Breast epithelium (tissue), 4 donors: ENCODE measurements at regions not wholly inside any gene's neighbourhood (a gene's known extent, or its start where the extent isn't known, plus 50 kb on each side); places are given as distances from the start of the nearest gene placed in this dataset.

Source experiments
- DNase-seq, 2 donors: peaks; one replicate each; pipeline ENCODE4 v3.0.0-alpha.2; 2019; ENCODE audit warnings: low spot score in 2 of 2
- H3K27ac ChIP-seq, 2 donors: fragments of 200-600 bp; sonication (generic) in 1 of 2; one replicate each; pipeline ENCODE4 v1.5.1; 2016 to 2019; ENCODE audit warnings: mild to moderate bottlenecking in 1 of 2
- H3K27me3 ChIP-seq, 2 donors: fragments of 200-600 bp; sonication (generic) in 1 of 2; one replicate each; pipeline versions ENCODE4 v1.5.1 to v1.6.0; 2017 to 2019; ENCODE audit warnings: control low read depth in 1 of 2, mild to moderate bottlenecking in 1 of 2
- H3K36me3 ChIP-seq: fragments of 200-600 bp; one replicate; pipeline ENCODE4 v1.5.1; 2019
- H3K4me1 ChIP-seq, 2 donors: fragments of 200-600 bp; sonication (generic); one replicate each; pipeline ENCODE4 v1.5.1; 2016 to 2019; ENCODE audit warnings: control low read depth in 1 of 2
- H3K4me3 ChIP-seq, 3 donors: fragments of 200-600 bp; sonication (generic); 1 replicate in 2 of 3; 2 replicates in 1 of 3; pipeline ENCODE4 v1.5.1; 2016 to 2019; ENCODE audit warnings: mild to moderate bottlenecking in 3 of 3, moderate library complexity in 2 of 3
- H3K9me3 ChIP-seq, 2 donors: fragments of 200-600 bp; sonication (generic) in 1 of 2; one replicate each; pipeline ENCODE4 v1.5.1; 2016 to 2019; ENCODE audit warnings: control low read depth in 1 of 2
- CTCF ChIP-seq, 3 donors: fragments of 450-650 bp; IDR thresholded peaks; one replicate each; pipeline ENCODE4 v1.5.1; 2016 to 2017; ENCODE audit warnings: antibody characterized with exemption in 3 of 3, mild to moderate bottlenecking in 3 of 3, moderate library complexity in 3 of 3
- POLR2A ChIP-seq: fragments of 450-650 bp; IDR thresholded peaks from one replicate; pipeline ENCODE4 v1.6.1; 2016; ENCODE audit warnings: antibody characterized with exemption, mild to moderate bottlenecking, moderate library complexity
- POLR2AphosphoS5 ChIP-seq, 3 donors: sonication (generic); formaldehyde crosslinking; IDR thresholded peaks; one replicate each; pipeline ENCODE4 v1.6.1; 2017; ENCODE audit warnings: antibody characterized with exemption in 3 of 3
- intact Hi-C: fragments of 100-400 bp; cut with DNase I; formaldehyde crosslinking; loops from one replicate; pipeline ENCODE4 v1.15.1; 2023; ENCODE audit warnings: low total_unique reads

- Histone ChIP-seq H3K27me3 (no peaks in the 10 kb centered on the region), H3K9me3 (peaks cover 11 to 13% of the 10 kb centered on the region in 2 donors), H3K4me1 (no peaks in the 10 kb centered on the region), H3K36me3 (no peaks in the 10 kb centered on the region), H3K27ac (no peak overlapping the region), H3K4me3 (no peak overlapping the region)
- intact Hi-C loops, result no loop called here
- DNase-seq, result no peak
- TF ChIP-seq POLR2AphosphoS5 (IDR thresholded peaks at IDR 0.05) (no peak), POLR2A (no peak)
Observed at GRCh38 chr3:175914785-175915184, 1055.7 kb downstream of the NAALADL2 start.

GRCh38 chr3:175913286-175913685 is 1054.2 kb downstream of the NAALADL2 start:
- H3K36me3 ChIP-seq, result no peaks in the 10 kb centered on the region
- no peaks in the 10 kb centered on the region for H3K9me3 ChIP-seq
- intact Hi-C loops, result no loop called here
- H3K4me1 ChIP-seq, result no peaks in the 10 kb centered on the region
- TF ChIP-seq POLR2A, result no peak
- no peak for TF ChIP-seq POLR2AphosphoS5 (IDR thresholded peaks at IDR 0.05)
- no peak for TF ChIP-seq CTCF (IDR thresholded peaks at IDR 0.05)
- no peaks in the 10 kb centered on the region for H3K27me3 ChIP-seq
- DNase-seq, result no peak
- no peak overlapping the region for H3K4me3 ChIP-seq
- no peak overlapping the region for H3K27ac ChIP-seq

GRCh38 chr3:175911937-175912336 is 1052.8 kb downstream of the NAALADL2 start:
- TF ChIP-seq CTCF (IDR thresholded peaks at IDR 0.05) (no peak), POLR2A (no peak), POLR2AphosphoS5 (IDR thresholded peaks at IDR 0.05) (no peak)
- Histone ChIP-seq H3K27ac (no peak overlapping the region), H3K4me3 (no peak overlapping the region), H3K9me3 (no peaks in the 10 kb centered on the region), H3K27me3 (no peaks in the 10 kb centered on the region), H3K4me1 (no peaks in the 10 kb centered on the region), H3K36me3 (no peaks in the 10 kb centered on the region)
- no peak for DNase-seq
- intact Hi-C loops, result no loop called here

- no peaks in the 10 kb centered on the region for H3K27me3 ChIP-seq
- no peak for TF ChIP-seq POLR2A
- TF ChIP-seq POLR2AphosphoS5 (IDR thresholded peaks at IDR 0.05), result no peak
- no peak for TF ChIP-seq CTCF (IDR thresholded peaks at IDR 0.05)
- no peak overlapping the region for H3K27ac ChIP-seq
- intact Hi-C loops, result no loop called here
- H3K4me3 ChIP-seq, result no peak overlapping the region
- no peaks in the 10 kb centered on the region for H3K9me3 ChIP-seq
- H3K36me3 ChIP-seq, result no peaks in the 10 kb centered on the region
- DNase-seq, result no peak
- H3K4me1 ChIP-seq, result no peaks in the 10 kb centered on the region
Observed at GRCh38 chr3:175902226-175902625, 1043.1 kb downstream of the NAALADL2 start.

- no peak overlapping the region for H3K4me3 ChIP-seq
- H3K27ac ChIP-seq, result no peak overlapping the region
- H3K9me3 ChIP-seq, result no peaks in the 10 kb centered on the region
- intact Hi-C loops, result no loop called here
- TF ChIP-seq CTCF (IDR thresholded peaks at IDR 0.05), result no peak
- TF ChIP-seq POLR2AphosphoS5 (IDR thresholded peaks at IDR 0.05), result no peak
- no peak for TF ChIP-seq POLR2A
- H3K36me3 ChIP-seq, result no peaks in the 10 kb centered on the region
- DNase-seq, result no peak
- no peaks in the 10 kb centered on the region for H3K4me1 ChIP-seq
- no peaks in the 10 kb centered on the region for H3K27me3 ChIP-seq
Observed at GRCh38 chr3:175898194-175898593, 1039.1 kb downstream of the NAALADL2 start.

GRCh38 chr3:175896655-175897054 is 1037.5 kb downstream of the NAALADL2 start:
- Histone ChIP-seq H3K4me3 (no peak overlapping the region), H3K27ac (no peak overlapping the region), H3K36me3 (no peaks in the 10 kb centered on the region), H3K27me3 (no peaks in the 10 kb centered on the region), H3K9me3 (no peaks in the 10 kb centered on the region), H3K4me1 (no peaks in the 10 kb centered on the region)
- intact Hi-C loops, result no loop called here
- TF ChIP-seq CTCF (IDR thresholded peaks at IDR 0.05) (no peak), POLR2AphosphoS5 (IDR thresholded peaks at IDR 0.05) (no peak), POLR2A (no peak)
- DNase-seq, result no peak
